ENCODE measurements at regions not wholly inside any gene's neighbourhood (a gene's known extent, or its start where the extent isn't known, plus 50 kb on each side); places are given as distances from the start of the nearest gene placed in this dataset.

GRCh38 chr17:13704333-13704732 is 102.6 kb upstream of the HS3ST3A1 start:
- no peak for DNase-seq
- H3K4me3 ChIP-seq, result no peak overlapping the region
- no peaks in the 10 kb centered on the region for H3K4me1 ChIP-seq
- no peak for TF ChIP-seq POLR2A (IDR thresholded peaks at IDR 0.05)
- TF ChIP-seq POLR2AphosphoS5 (IDR thresholded peaks at IDR 0.05), result no peak
- no peak for TF ChIP-seq CTCF (IDR thresholded peaks at IDR 0.05 in 8 of 11, conservative IDR thresholded peaks at IDR 0.05 in 3 of 11)
- 50 to 74% (median 50%) methylated on average over 1 of the region's 1 CpG for WGBS, 5 donors
- H3K27ac ChIP-seq, result no peak overlapping the region
- peaks cover 0 to 1% (median 0%) of the 10 kb centered on the region in 8 donors for H3K9me3 ChIP-seq
- intact Hi-C loops (cut with DNase I; ENCODE audit: low total_unique reads), result no loop called here
- H3K27me3 ChIP-seq (replicated peaks in 1 of 7), result no peaks in the 10 kb centered on the region
- H3K36me3 ChIP-seq, result no peaks in the 10 kb centered on the region

GRCh38 chr17:13705221-13705620 is 103.5 kb upstream of the HS3ST3A1 start:
- no peak for DNase-seq
- no peak for TF ChIP-seq POLR2A (IDR thresholded peaks at IDR 0.05)
- TF ChIP-seq POLR2AphosphoS5 (IDR thresholded peaks at IDR 0.05), result no peak
- TF ChIP-seq CTCF (IDR thresholded peaks at IDR 0.05 in 8 of 11, conservative IDR thresholded peaks at IDR 0.05 in 3 of 11), result no peak
- 63 to 69% (median 67%) methylated on average over 7 of the region's 7 CpGs for WGBS, 5 donors
- no peaks in the 10 kb centered on the region for H3K27me3 ChIP-seq (replicated peaks in 1 of 7)
- H3K4me1 ChIP-seq, result no peaks in the 10 kb centered on the region
- no peak overlapping the region for H3K27ac ChIP-seq
- H3K36me3 ChIP-seq, result no peaks in the 10 kb centered on the region
- no peaks in the 10 kb centered on the region for H3K9me3 ChIP-seq
- H3K4me3 ChIP-seq, result no peak overlapping the region
- intact Hi-C loops (cut with DNase I; ENCODE audit: low total_unique reads), result no loop called here

- Histone ChIP-seq H3K4me1 (no peaks in the 10 kb centered on the region), H3K27me3 (replicated peaks in 1 of 7) (no peaks in the 10 kb centered on the region), H3K36me3 (no peaks in the 10 kb centered on the region), H3K27ac (no peak overlapping the region), H3K9me3 (peaks cover 0 to 4% (median 0%) of the 10 kb centered on the region in 8 donors), H3K4me3 (no peak overlapping the region)
- no peak for TF ChIP-seq CTCF (IDR thresholded peaks at IDR 0.05 in 8 of 11, conservative IDR thresholded peaks at IDR 0.05 in 3 of 11)
- TF ChIP-seq POLR2AphosphoS5 (IDR thresholded peaks at IDR 0.05), result no peak
- TF ChIP-seq POLR2A (IDR thresholded peaks at IDR 0.05), result no peak
- DNase-seq, result no peak
- 78 to 88% (median 84%) methylated on average over 5 of the region's 5 CpGs for WGBS, 5 donors
- intact Hi-C loops (cut with DNase I; ENCODE audit: low total_unique reads), result no loop called here
These were observed 120.0 kb upstream of the HS3ST3A1 start for GRCh38 chr17:13721705-13722104.

- no peak for DNase-seq
- Histone ChIP-seq H3K27me3 (replicated peaks in 1 of 7) (no peaks in the 10 kb centered on the region), H3K4me3 (no peak overlapping the region), H3K36me3 (no peaks in the 10 kb centered on the region), H3K27ac (no peak overlapping the region), H3K9me3 (no peaks in the 10 kb centered on the region), H3K4me1 (no peaks in the 10 kb centered on the region)
- TF ChIP-seq CTCF (IDR thresholded peaks at IDR 0.05 in 8 of 11, conservative IDR thresholded peaks at IDR 0.05 in 3 of 11) (no peak), POLR2AphosphoS5 (IDR thresholded peaks at IDR 0.05) (no peak), POLR2A (IDR thresholded peaks at IDR 0.05) (no peak)
- 25 to 41% (median 31%) methylated on average over 2 of the region's 2 CpGs for WGBS, 5 donors
- intact Hi-C loops (cut with DNase I; ENCODE audit: low total_unique reads), result no loop called here
These were observed 123.7 kb upstream of the HS3ST3A1 start for GRCh38 chr17:13725288-13725990.
